ENCODE measurements at regions not wholly inside any gene's neighbourhood (a gene's known extent, or its start where the extent isn't known, plus 50 kb on each side); places are given as distances from the start of the nearest gene placed in this dataset.

- Histone ChIP-seq H3K18ac (ENCODE audit: low read depth, low read length) (no peak overlapping the region), H3K4me1 (ENCODE audit: control insufficient read depth, insufficient read depth, low read length) (no peaks in the 10 kb centered on the region), H3K9me3 (ENCODE audit: control insufficient read depth, insufficient read depth, low read length) (no peaks in the 10 kb centered on the region), H4K20me1 (ENCODE audit: insufficient read depth, low read length) (no peaks in the 10 kb centered on the region), H2AK5ac (ENCODE audit: low read depth, low read length) (no peak overlapping the region), H2AK9ac (replicated peaks; ENCODE audit: low read depth, low read length, poor library complexity) (no peak overlapping the region), H3K27me3 (ENCODE audit: control insufficient read depth, insufficient read depth, low read length) (no peaks in the 10 kb centered on the region), H3K4ac (ENCODE audit: low read depth, low read length) (no peak overlapping the region), H3K9ac (ENCODE audit: low read depth, low read length) (no peak overlapping the region), H3K4me2 (ENCODE audit: low read depth, low read length) (no peak overlapping the region), H4K91ac (ENCODE audit: insufficient read depth, low read depth, low read length) (no peak overlapping the region), H3K23ac (ENCODE audit: low read depth, low read length) (no peak overlapping the region), H3K4me3 (ENCODE audit: insufficient read depth, low read depth, low read length) (no peak overlapping the region), H3K27ac (ENCODE audit: insufficient read depth, low read length) (no peak overlapping the region), H3K36me3 (ENCODE audit: control insufficient read depth, insufficient read depth, low read length) (no peaks in the 10 kb centered on the region), H3K79me1 (ENCODE audit: low read depth in 1 of 2, low read length in 2 of 2) (no peaks in the 10 kb centered on the region), H2BK20ac (ENCODE audit: low read depth, low read length) (no peak overlapping the region), H2AFZ (replicated peaks; ENCODE audit: low read length, poor library complexity) (no peak overlapping the region), H3K9me1 (ENCODE audit: insufficient read depth, low read length) (no peaks in the 10 kb centered on the region), H2BK120ac (ENCODE audit: low read depth, low read length) (no peak overlapping the region), H4K8ac (ENCODE audit: low read depth in 2 of 2, low read length in 2 of 2) (no peak overlapping the region), H2BK5ac (ENCODE audit: low read depth, low read length, poor library complexity, severe bottlenecking) (no peak overlapping the region), H3K56ac (ENCODE audit: extremely low read depth, insufficient read depth, low read length) (no peak overlapping the region), H4K5ac (ENCODE audit: low read depth, low read length) (no peak overlapping the region), H2BK15ac (ENCODE audit: low read depth, low read length) (no peak overlapping the region), H3K14ac (replicated peaks; ENCODE audit: low read depth, low read length) (no peak overlapping the region)
- no TSS peak for BruUV-seq (replicated peaks)
- ChIA-PET POLR2A (ENCODE audit: unreplicated experiment) (no interaction called here), CTCF (no interaction called here)
- no CpG with 5 or more reads among the region's 3 CpGs for WGBS, 2 experiments (ENCODE audit: extremely low coverage in 2 of 2, insufficient read length in 1 of 2)
- in situ Hi-C loops (cut with MboI; ENCODE audit: low sequenced_read_pairs) (no loop called here), intact Hi-C loops (cut with micrococcal nuclease) (no loop called here), dilution Hi-C loops (cut with HindIII; ENCODE audit: low sequenced_read_pairs, unreplicated experiment) (no loop called here)
- ATAC-seq (ENCODE audit: low read depth) (no peak), DNase-seq (peak; percentile 24)
- no peak for TF ChIP-seq CEBPB (IDR thresholded peaks at IDR 0.05; ENCODE audit: low read depth, low read length)
These were observed 346.8 kb downstream of the BRINP2 start for GRCh38 chr1:177517546-177517945.
